NT2/D1 (cell line): ENCODE measurements at regions not wholly inside any gene's neighbourhood (a gene's known extent, or its start where the extent isn't known, plus 50 kb on each side); places are given as distances from the start of the nearest gene placed in this dataset.

ENCODE experiments used
- SUZ12 ChIP-seq: IDR thresholded peaks from 2 replicates; pipeline ENCODE4 v1.6.1; 2011; ENCODE audit not compliant: insufficient read length, insufficient read depth; ENCODE audit errors: extremely low read depth
- YY1 ChIP-seq: IDR thresholded peaks from 2 replicates; pipeline ENCODE4 v1.6.1; 2011; ENCODE audit not compliant: insufficient read length, insufficient read depth
- ZNF274 ChIP-seq: IDR thresholded peaks from 2 replicates; pipeline ENCODE4 v1.6.1; 2011; ENCODE audit warnings: mild to moderate bottlenecking, low read depth, low read length

GRCh38 chr4:173684223-173684622, 154.2 kb upstream of the HAND2 start:
- TF ChIP-seq SUZ12 = no peak
- no peak for TF ChIP-seq YY1
- no peak for TF ChIP-seq ZNF274
